ENCODE measurements at regions not wholly inside any gene's neighbourhood (a gene's known extent, or its start where the extent isn't known, plus 50 kb on each side); places are given as distances from the start of the nearest gene placed in this dataset.

- H3K4me3 Mint-ChIP-seq: no peak overlapping the region
- H3K9me3 Mint-ChIP-seq: no peaks in the 10 kb centered on the region
- Histone ChIP-seq H3K4me3 (ENCODE audit: low read length) (no peak overlapping the region), H3K9ac (ENCODE audit: extremely low read depth, low read length, poor library complexity, severe bottlenecking) (no peak overlapping the region), H3K36me3 (ENCODE audit: control insufficient read depth, insufficient read depth, low read length) (no peaks in the 10 kb centered on the region), H3K27ac (ENCODE audit: low read depth, low read length) (no peak overlapping the region), H3K9me3 (ENCODE audit: control insufficient read depth, low read length) (no peaks in the 10 kb centered on the region), H3K27me3 (ENCODE audit: control insufficient read depth, insufficient read depth, low read length, poor library complexity, severe bottlenecking) (no peaks in the 10 kb centered on the region), H3K4me1 (ENCODE audit: control insufficient read depth, insufficient read depth, low read length) (no peaks in the 10 kb centered on the region)
- H3K4me1 Mint-ChIP-seq: peaks cover 17% of the 10 kb centered on the region
- no peaks in the 10 kb centered on the region for H3K36me3 Mint-ChIP-seq (ENCODE audit: low read depth)
- H3K27me3 Mint-ChIP-seq (ENCODE audit: insufficient read depth): no peaks in the 10 kb centered on the region
- 86% methylated on average over 1 of the region's 1 CpG for WGBS, 2 experiments (ENCODE audit: insufficient coverage in 1 of 2, insufficient read length in 1 of 2)
- H3K27ac Mint-ChIP-seq: no peak overlapping the region
- TF ChIP-seq CTCF (conservative IDR thresholded peaks at IDR 0.05): no peak
- DNase-seq: no peak
Observed at GRCh38 chr7:52151559-52151958, 835.0 kb upstream of the COBL start.

DNA sequence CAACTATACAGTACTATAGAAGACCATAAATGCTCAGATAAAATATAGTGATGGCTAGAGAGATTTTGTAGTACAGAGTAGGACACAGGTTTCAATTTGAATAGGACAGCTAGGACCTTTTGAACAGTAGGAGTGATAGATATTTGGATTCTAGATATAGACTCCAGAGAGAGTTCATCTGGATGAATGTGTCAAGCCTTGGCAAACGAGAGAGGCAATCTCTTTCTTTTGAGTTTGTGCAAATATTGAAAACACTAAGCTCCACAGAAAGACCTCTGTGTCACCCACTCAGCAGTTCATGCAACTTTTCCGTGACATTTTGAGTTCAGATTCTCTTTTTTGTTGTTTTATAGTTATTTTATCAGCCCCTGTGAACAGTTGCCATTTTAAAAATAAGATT, 834.3 kb upstream of the COBL start:
- H3K27ac Mint-ChIP-seq: no peak overlapping the region
- H3K4me1 Mint-ChIP-seq: peaks cover 17% of the 10 kb centered on the region
- no peaks in the 10 kb centered on the region for H3K9me3 ChIP-seq (ENCODE audit: control insufficient read depth, low read length)
- no peaks in the 10 kb centered on the region for H3K27me3 Mint-ChIP-seq (ENCODE audit: insufficient read depth)
- H3K27me3 ChIP-seq (ENCODE audit: control insufficient read depth, insufficient read depth, low read length, poor library complexity, severe bottlenecking): no peaks in the 10 kb centered on the region
- no peak overlapping the region for H3K27ac ChIP-seq (ENCODE audit: low read depth, low read length)
- H3K36me3 ChIP-seq (ENCODE audit: control insufficient read depth, insufficient read depth, low read length): no peaks in the 10 kb centered on the region
- H3K9me3 Mint-ChIP-seq: no peaks in the 10 kb centered on the region
- no peaks in the 10 kb centered on the region for H3K4me1 ChIP-seq (ENCODE audit: control insufficient read depth, insufficient read depth, low read length)
- no peaks in the 10 kb centered on the region for H3K36me3 Mint-ChIP-seq (ENCODE audit: low read depth)
- 91 to 100% methylated on average over 2 of the region's 2 CpGs for WGBS, 2 experiments (ENCODE audit: insufficient coverage in 1 of 2, insufficient read length in 1 of 2)
- no peak overlapping the region for H3K9ac ChIP-seq (ENCODE audit: extremely low read depth, low read length, poor library complexity, severe bottlenecking)
- DNase-seq: no peak
- no peak for TF ChIP-seq CTCF (conservative IDR thresholded peaks at IDR 0.05)
- no peak overlapping the region for H3K4me3 Mint-ChIP-seq
- H3K4me3 ChIP-seq (ENCODE audit: low read length): no peak overlapping the region

DNA sequence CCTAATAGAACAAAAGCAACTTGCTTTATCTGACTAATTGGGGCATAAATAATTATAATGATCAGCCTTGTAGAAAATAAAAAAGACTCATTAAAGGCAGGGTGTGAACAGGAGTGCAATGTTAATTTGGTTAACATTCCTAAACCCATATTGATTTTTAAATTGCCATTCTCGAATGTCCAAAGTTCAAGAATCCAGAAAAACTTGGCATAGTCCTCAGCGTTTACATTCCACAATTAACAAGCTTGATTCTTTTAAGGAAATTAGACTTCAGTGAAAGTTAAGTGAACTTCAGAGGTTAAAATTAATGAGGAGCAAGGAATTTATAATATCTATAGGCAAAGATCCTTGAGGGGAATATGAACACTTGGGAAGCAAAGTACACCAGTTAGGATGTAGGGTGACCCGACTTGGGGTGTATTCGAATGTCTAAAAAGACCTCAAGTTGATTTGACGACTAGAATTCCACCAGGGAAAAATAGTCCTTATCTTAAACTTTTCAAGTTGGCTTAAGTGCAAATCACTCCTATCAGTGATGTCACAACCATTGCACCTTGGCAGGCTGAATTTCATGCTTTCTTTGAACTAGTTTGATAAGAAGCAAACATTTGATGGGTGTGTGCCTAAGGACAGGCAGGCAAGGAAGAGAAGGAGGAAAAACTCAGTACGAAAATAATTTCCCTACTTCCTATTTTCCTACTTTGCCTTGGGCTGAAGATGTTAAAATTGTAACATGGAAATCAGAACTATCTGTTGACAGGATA, 830.4 kb upstream of the COBL start:
- no peak overlapping the region for H3K4me3 ChIP-seq (ENCODE audit: low read length)
- TF ChIP-seq CTCF (conservative IDR thresholded peaks at IDR 0.05): no peak
- no peak overlapping the region for H3K9ac ChIP-seq (ENCODE audit: extremely low read depth, low read length, poor library complexity, severe bottlenecking)
- no peak for DNase-seq
- no peaks in the 10 kb centered on the region for H3K27me3 Mint-ChIP-seq (ENCODE audit: insufficient read depth)
- no peak overlapping the region for H3K4me3 Mint-ChIP-seq
- H3K4me1 Mint-ChIP-seq: peaks cover 17% of the 10 kb centered on the region
- H3K27ac Mint-ChIP-seq: no peak overlapping the region
- 80 to 91% methylated on average over 1 to 5 of the region's 6 CpGs for WGBS, 2 experiments (ENCODE audit: insufficient coverage in 1 of 2, insufficient read length in 1 of 2)
- no peaks in the 10 kb centered on the region for H3K9me3 ChIP-seq (ENCODE audit: control insufficient read depth, low read length)
- H3K36me3 ChIP-seq (ENCODE audit: control insufficient read depth, insufficient read depth, low read length): no peaks in the 10 kb centered on the region
- no peak overlapping the region for H3K27ac ChIP-seq (ENCODE audit: low read depth, low read length)
- H3K4me1 ChIP-seq (ENCODE audit: control insufficient read depth, insufficient read depth, low read length): no peaks in the 10 kb centered on the region
- no peaks in the 10 kb centered on the region for H3K36me3 Mint-ChIP-seq (ENCODE audit: low read depth)
- H3K27me3 ChIP-seq (ENCODE audit: control insufficient read depth, insufficient read depth, low read length, poor library complexity, severe bottlenecking): no peaks in the 10 kb centered on the region
- H3K9me3 Mint-ChIP-seq: no peaks in the 10 kb centered on the region
